ENCODE measurements at regions not wholly inside any gene's neighbourhood (a gene's known extent, or its start where the extent isn't known, plus 50 kb on each side); places are given as distances from the start of the nearest gene placed in this dataset.

- no peak overlapping the region for H3K27ac Mint-ChIP-seq (ENCODE audit: unreplicated experiment)
- H3K9me3 Mint-ChIP-seq (ENCODE audit: low read depth) = no peaks in the 10 kb centered on the region
- no peak for DNase-seq (ENCODE audit: low spot score)
- TF ChIP-seq CTCF (IDR thresholded peaks at IDR 0.05) = no peak
- peaks cover 48% of the 10 kb centered on the region for H3K27me3 Mint-ChIP-seq (ENCODE audit: low read depth)
- H3K4me1 Mint-ChIP-seq (ENCODE audit: low read depth) = no peaks in the 10 kb centered on the region
- H3K36me3 Mint-ChIP-seq (ENCODE audit: low read depth) = no peaks in the 10 kb centered on the region
- H3K4me3 Mint-ChIP-seq (ENCODE audit: unreplicated experiment) = no peak overlapping the region
Observed at GRCh38 chr15:60086681-60087429, 82.7 kb downstream of the FOXB1 start.

- peaks cover 48% of the 10 kb centered on the region for H3K27me3 Mint-ChIP-seq (ENCODE audit: low read depth)
- no peak overlapping the region for H3K27ac Mint-ChIP-seq (ENCODE audit: unreplicated experiment)
- no peaks in the 10 kb centered on the region for H3K9me3 Mint-ChIP-seq (ENCODE audit: low read depth)
- no peak overlapping the region for H3K4me3 Mint-ChIP-seq (ENCODE audit: unreplicated experiment)
- H3K4me1 Mint-ChIP-seq (ENCODE audit: low read depth) = no peaks in the 10 kb centered on the region
- no peak for TF ChIP-seq CTCF (IDR thresholded peaks at IDR 0.05)
- DNase-seq (ENCODE audit: low spot score) = no peak
- no peaks in the 10 kb centered on the region for H3K36me3 Mint-ChIP-seq (ENCODE audit: low read depth)
Observed at GRCh38 chr15:60087561-60087960, 83.5 kb downstream of the FOXB1 start.

- no peak for DNase-seq (ENCODE audit: low spot score)
- H3K4me1 Mint-ChIP-seq (ENCODE audit: low read depth) = no peaks in the 10 kb centered on the region
- TF ChIP-seq CTCF (IDR thresholded peaks at IDR 0.05) = no peak
- no peaks in the 10 kb centered on the region for H3K9me3 Mint-ChIP-seq (ENCODE audit: low read depth)
- H3K27ac Mint-ChIP-seq (ENCODE audit: unreplicated experiment) = no peak overlapping the region
- H3K36me3 Mint-ChIP-seq (ENCODE audit: low read depth) = no peaks in the 10 kb centered on the region
- H3K4me3 Mint-ChIP-seq (ENCODE audit: unreplicated experiment) = no peak overlapping the region
- H3K27me3 Mint-ChIP-seq (ENCODE audit: low read depth) = peaks cover 36% of the 10 kb centered on the region
Observed at GRCh38 chr15:60090747-60091146, 86.6 kb downstream of the FOXB1 start.

- H3K4me3 Mint-ChIP-seq (ENCODE audit: unreplicated experiment) = no peak overlapping the region
- H3K4me1 Mint-ChIP-seq (ENCODE audit: low read depth) = no peaks in the 10 kb centered on the region
- H3K9me3 Mint-ChIP-seq (ENCODE audit: low read depth) = peaks cover under 1% of the 10 kb centered on the region
- TF ChIP-seq CTCF (IDR thresholded peaks at IDR 0.05) = no peak
- no peak overlapping the region for H3K27ac Mint-ChIP-seq (ENCODE audit: unreplicated experiment)
- H3K27me3 Mint-ChIP-seq (ENCODE audit: low read depth) = peaks cover 33% of the 10 kb centered on the region
- no peaks in the 10 kb centered on the region for H3K36me3 Mint-ChIP-seq (ENCODE audit: low read depth)
- DNase-seq (ENCODE audit: low spot score) = no peak
Observed at GRCh38 chr15:60091157-60091556, 87.0 kb downstream of the FOXB1 start.

GRCh38 chr15:60091911-60092310 lies 87.8 kb downstream of the FOXB1 start:
- no peak overlapping the region for H3K27ac Mint-ChIP-seq (ENCODE audit: unreplicated experiment)
- peaks cover 32% of the 10 kb centered on the region for H3K27me3 Mint-ChIP-seq (ENCODE audit: low read depth)
- H3K4me1 Mint-ChIP-seq (ENCODE audit: low read depth) = no peaks in the 10 kb centered on the region
- no peak for TF ChIP-seq CTCF (IDR thresholded peaks at IDR 0.05)
- peaks cover 8% of the 10 kb centered on the region for H3K9me3 Mint-ChIP-seq (ENCODE audit: low read depth)
- no peaks in the 10 kb centered on the region for H3K36me3 Mint-ChIP-seq (ENCODE audit: low read depth)
- no peak overlapping the region for H3K4me3 Mint-ChIP-seq (ENCODE audit: unreplicated experiment)
- DNase-seq (ENCODE audit: low spot score) = no peak
